K562 (cell line): ENCODE measurements at regions not wholly inside any gene's neighbourhood (a gene's known extent, or its start where the extent isn't known, plus 50 kb on each side); places are given as distances from the start of the nearest gene placed in this dataset.

Experiments
- ARID1B ChIP-seq: fragments of 450-650 bp; IDR thresholded peaks from 2 replicates; pipeline ENCODE4 v1.6.1; 2016; ENCODE audit warnings: antibody characterized with exemption, mild to moderate bottlenecking, inconsistent platforms
- ARNT ChIP-seq, 2 experiments: fragments of 450-650 bp; IDR thresholded peaks; 2 replicates each; pipeline ENCODE4 v1.6.1; 2016; ENCODE audit warnings: mild to moderate bottlenecking in 1 of 2
- CAMTA2 ChIP-seq: fragments of 250-450 bp; sonication (Bioruptor Pico); conservative IDR thresholded peaks from 2 replicates; pipeline ENCODE4 v1.5.1; 2022
- DEAF1 ChIP-seq: fragments of 450-650 bp; formaldehyde crosslinking; IDR thresholded peaks from 2 replicates; pipeline ENCODE4 v1.4.0; 2020; ENCODE audit warnings: mild to moderate bottlenecking, moderate library complexity
- GTF2E2 ChIP-seq: fragments of 200-800 bp; sonication (Bioruptor generic); IDR thresholded peaks from 2 replicates; pipeline ENCODE4 v1.6.1; 2016; ENCODE audit warnings: missing genetic modification characterization, missing compliant biosample characterization
- KDM1A ChIP-seq, 2 experiments: fragments of 450-650 bp; IDR thresholded peaks; 2 replicates each; pipeline ENCODE4 v1.6.1; 2016; ENCODE audit warnings: mild to moderate bottlenecking in 2 of 2
- MAFF ChIP-seq: IDR thresholded peaks from 2 replicates; pipeline ENCODE4 v1.6.1; 2012; ENCODE audit warnings: low read length, improper control_type of control experiment
- MCM5 ChIP-seq: fragments of 450-650 bp; IDR thresholded peaks from 2 replicates; pipeline ENCODE4 v1.6.1; 2016; ENCODE audit warnings: low read depth
- MTA3 ChIP-seq: fragments of 450-650 bp; formaldehyde crosslinking; IDR thresholded peaks from 2 replicates; pipeline ENCODE4 v1.6.1; 2017; ENCODE audit warnings: mild to moderate bottlenecking, borderline replicate concordance
- PHB2 ChIP-seq: fragments of 450-650 bp; IDR thresholded peaks from 2 replicates; pipeline ENCODE4 v1.6.1; 2017; ENCODE audit warnings: low read depth
- POLR2AphosphoS5 ChIP-seq: IDR thresholded peaks from 2 replicates; pipeline ENCODE4 v1.6.1; 2011; ENCODE audit warnings: mild to moderate bottlenecking, low read depth, low read length, moderate library complexity; ENCODE audit not compliant: control insufficient read depth, insufficient read depth
- RBM25 ChIP-seq: fragments of 200-400 bp; formaldehyde crosslinking; IDR thresholded peaks from 2 replicates; pipeline ENCODE4 v1.6.1; 2018; ENCODE audit warnings: low read length, low read depth, moderate library complexity; ENCODE audit not compliant: severe bottlenecking
- RERE ChIP-seq: sonication (generic); formaldehyde crosslinking; IDR thresholded peaks from 2 replicates; pipeline ENCODE4 v1.8.0; 2023; ENCODE audit warnings: missing genetic modification reagents, mild to moderate bottlenecking, borderline replicate concordance
- SAFB2 ChIP-seq: fragments of 200-400 bp; formaldehyde crosslinking; IDR thresholded peaks from 2 replicates; pipeline ENCODE4 v1.6.1; 2018; ENCODE audit warnings: borderline replicate concordance, low read length, low read depth, moderate library complexity; ENCODE audit not compliant: severe bottlenecking
- SMAD1 ChIP-seq: fragments of 150-350 bp; IDR thresholded peaks from 2 replicates; pipeline ENCODE4 v1.6.1; 2014; ENCODE audit warnings: low read length, low read depth; ENCODE audit not compliant: partially characterized antibody
- SRF ChIP-seq, 2 experiments: fragments of 250-450, 450-650 bp in 1 of 2; sonication (Bioruptor Pico) in 1 of 2; sonication (generic) in 1 of 2; formaldehyde crosslinking; IDR thresholded peaks; 2 replicates each; pipeline versions ENCODE4 v1.5.0 to v1.5.1; 2020 to 2022; ENCODE audit warnings: mild to moderate bottlenecking in 1 of 2, missing genetic modification reagents in 1 of 2
- TEAD4 ChIP-seq, 2 experiments: sonication (generic) in 1 of 2; formaldehyde crosslinking in 1 of 2; IDR thresholded peaks; 2 replicates each; pipeline versions ENCODE4 v1.6.1 to v1.8.0; 2012 to 2022; ENCODE audit warnings: borderline replicate concordance in 1 of 2, inconsistent platforms in 1 of 2, low read length in 1 of 2, mild to moderate bottlenecking in 1 of 2, missing genetic modification reagents in 1 of 2
- ZBTB2 ChIP-seq: fragments of 450-650 bp; IDR thresholded peaks from 2 replicates; pipeline ENCODE4 v1.6.1; 2016; ENCODE audit warnings: antibody characterized with exemption
- ZNF23 ChIP-seq: fragments of 250-450 bp; sonication (Bioruptor Pico); IDR thresholded peaks from 2 replicates; pipeline ENCODE4 v1.4.0; 2020; ENCODE audit warnings: mild to moderate bottlenecking
- ZNF239 ChIP-seq: fragments of 250-450 bp; sonication (Bioruptor Pico); IDR thresholded peaks from 2 replicates; pipeline ENCODE4 v1.4.0; 2020; ENCODE audit warnings: mild to moderate bottlenecking
- ZNF263 ChIP-seq: sonication (generic); formaldehyde crosslinking; IDR thresholded peaks from 2 replicates; pipeline ENCODE4 v1.8.0; 2022; ENCODE audit warnings: mild to moderate bottlenecking, missing genetic modification reagents, borderline replicate concordance
- ZNF696 ChIP-seq: fragments of 250-450 bp; sonication (Bioruptor Pico); conservative IDR thresholded peaks from 2 replicates; pipeline ENCODE4 v1.4.0; 2020; ENCODE audit warnings: mild to moderate bottlenecking, moderate library complexity
- ZNF766 ChIP-seq: fragments of 200-800 bp; sonication (Bioruptor generic); conservative IDR thresholded peaks from 2 replicates; pipeline ENCODE4 v1.6.1; 2016; ENCODE audit warnings: missing genetic modification characterization, missing compliant biosample characterization

- no peak for TF ChIP-seq SRF (CRISPR knock-in tag; IDR thresholded peaks at IDR 0.05)
- peak; percentile 55; the same call in 1 of the 2 replicates for TF ChIP-seq ARID1B
- no peak for TF ChIP-seq SAFB2
- TF ChIP-seq DEAF1, result no peak
- TF ChIP-seq CAMTA2 (CRISPR knock-in tag), result no peak
- TF ChIP-seq ZNF23, result no peak
- no peak for TF ChIP-seq SMAD1
- peak; percentile 55; the same call in 1 of the 2 replicates for TF ChIP-seq TEAD4 (IDR thresholded peaks at IDR 0.05; ENCODE audit: low read length)
- TF ChIP-seq TEAD4 (CRISPR knock-in tag; IDR thresholded peaks at IDR 0.05; ENCODE audit: borderline replicate concordance), result no peak
- TF ChIP-seq ZNF696 (CRISPR knock-in tag), result no peak
- TF ChIP-seq MTA3, result no peak
- TF ChIP-seq MAFF, result no peak
- no peak for TF ChIP-seq ZNF766
- TF ChIP-seq ZBTB2, result no peak
- no peak for TF ChIP-seq ZNF263
- TF ChIP-seq KDM1A (IDR thresholded peaks at IDR 0.05), result peak; percentile 42 to 63; a peak in 3 of 4 replicates
- TF ChIP-seq ZNF239, result no peak
- TF ChIP-seq RBM25, result no peak
- no peak for TF ChIP-seq POLR2AphosphoS5
- no peak for TF ChIP-seq RERE (CRISPR knock-in tag)
- no peak for TF ChIP-seq PHB2
- TF ChIP-seq MCM5, result no peak
- TF ChIP-seq GTF2E2 (tag), result no peak
- TF ChIP-seq ARNT (IDR thresholded peaks at IDR 0.05), result no peak
Measured at GRCh38 chr5:104843822-104844221, 1281.2 kb upstream of the NUDT12 start (continued).
